Brain microvascular endothelial cell (primary cell): ENCODE measurements at regions not wholly inside any gene's neighbourhood (a gene's known extent, or its start where the extent isn't known, plus 50 kb on each side); places are given as distances from the start of the nearest gene placed in this dataset.
"Not testable (repeated sequence)": the region's sequence is repeated elsewhere in the genome, so short reads cannot be mapped to it uniquely, and the experiment has no call there.

Experiments used
- DNase-seq: peaks from one replicate; pipeline ENCODE4 v3.0.0-alpha.2; 2020
- H3K27ac ChIP-seq: fragments of 250-450 bp; sonication (Bioruptor Pico); 2 replicates; pipeline ENCODE4 v1.5.1; 2020; ENCODE audit warnings: mild to moderate bottlenecking, moderate library complexity
- H3K27me3 ChIP-seq: fragments of 250-450 bp; sonication (Bioruptor Pico); replicated peaks from 2 replicates; pipeline ENCODE4 v1.5.1; 2020; ENCODE audit warnings: mild to moderate bottlenecking
- H3K36me3 ChIP-seq: fragments of 250-450 bp; sonication (Bioruptor Pico); replicated peaks from 2 replicates; pipeline ENCODE4 v1.5.1; 2020; ENCODE audit warnings: mild to moderate bottlenecking
- H3K4me3 ChIP-seq: 2 replicates; pipeline ENCODE4 v1.5.1; 2011; ENCODE audit warnings: low read depth, mild to moderate bottlenecking, control low read depth, low read length, moderate library complexity
- CTCF ChIP-seq: IDR thresholded peaks from 2 replicates; pipeline ENCODE4 v1.5.1; 2011; ENCODE audit warnings: low read depth, mild to moderate bottlenecking, moderate library complexity, low read length, control low read depth, inconsistent platforms; ENCODE audit errors: missing control alignments
- in situ Hi-C: cut with HindIII; loops from 2 replicates; pipeline ENCODE4 v1.10.0; 2017; ENCODE audit warnings: low sequenced_read_pairs, low pct_ligation_motif_present

DNA sequence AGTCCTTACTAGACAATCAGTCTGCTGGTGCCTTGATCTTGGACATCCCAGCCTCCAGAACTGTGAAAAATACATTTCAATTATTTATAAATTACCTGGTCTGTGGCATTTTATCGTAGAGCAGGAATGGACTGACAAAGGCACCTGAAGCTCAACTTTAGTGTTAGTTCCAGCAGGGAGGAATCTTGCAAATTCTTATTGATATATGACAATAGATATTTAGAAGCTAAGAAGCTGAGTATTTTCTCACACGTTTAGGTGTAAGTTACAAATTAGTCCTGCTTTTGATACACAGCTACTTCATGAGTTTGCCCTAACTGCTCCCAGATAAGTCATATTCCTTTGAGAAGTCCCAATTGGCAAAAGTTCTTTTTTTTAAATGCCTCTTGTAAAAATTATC, 138.0 kb upstream of the ZNF217 start:
- DNase-seq: no peak
- no peaks in the 10 kb centered on the region for H3K36me3 ChIP-seq
- no peak for TF ChIP-seq CTCF
- in situ Hi-C loops: no loop called here
- H3K27me3 ChIP-seq: no peaks in the 10 kb centered on the region
- no peak overlapping the region for H3K4me3 ChIP-seq
- no peak overlapping the region for H3K27ac ChIP-seq

DNA sequence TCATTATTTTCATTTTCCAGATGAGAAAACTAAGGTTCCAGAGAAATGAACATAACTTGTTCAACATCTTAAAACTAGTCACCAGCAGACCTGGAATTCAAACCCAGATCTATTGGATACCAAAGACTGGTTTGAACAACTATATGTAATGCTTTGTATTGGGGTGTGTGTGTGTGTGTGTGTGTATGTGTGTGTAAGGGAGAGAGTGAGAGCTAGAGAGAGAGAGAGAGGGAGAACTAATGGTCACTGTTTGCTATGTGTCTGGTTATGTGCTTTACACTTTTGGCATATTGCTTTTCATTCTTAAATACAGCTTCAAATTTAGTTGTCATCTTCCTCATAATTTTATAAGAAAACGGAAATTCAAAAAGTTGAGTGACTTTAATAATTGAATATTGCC, 134.7 kb upstream of the ZNF217 start:
- H3K36me3 ChIP-seq: no peaks in the 10 kb centered on the region
- H3K27ac ChIP-seq: no peak overlapping the region
- H3K4me3 ChIP-seq: no peak overlapping the region
- DNase-seq: no peak
- in situ Hi-C loops: no loop called here
- no peaks in the 10 kb centered on the region for H3K27me3 ChIP-seq
- TF ChIP-seq CTCF: no peak

- in situ Hi-C loops, H3K27me3 ChIP-seq, H3K4me3 ChIP-seq, H3K36me3 ChIP-seq, DNase-seq, H3K27ac ChIP-seq: not testable (repeated sequence)
Observed at GRCh38 chr20:53727239-53727638, 133.6 kb upstream of the ZNF217 start.

DNA sequence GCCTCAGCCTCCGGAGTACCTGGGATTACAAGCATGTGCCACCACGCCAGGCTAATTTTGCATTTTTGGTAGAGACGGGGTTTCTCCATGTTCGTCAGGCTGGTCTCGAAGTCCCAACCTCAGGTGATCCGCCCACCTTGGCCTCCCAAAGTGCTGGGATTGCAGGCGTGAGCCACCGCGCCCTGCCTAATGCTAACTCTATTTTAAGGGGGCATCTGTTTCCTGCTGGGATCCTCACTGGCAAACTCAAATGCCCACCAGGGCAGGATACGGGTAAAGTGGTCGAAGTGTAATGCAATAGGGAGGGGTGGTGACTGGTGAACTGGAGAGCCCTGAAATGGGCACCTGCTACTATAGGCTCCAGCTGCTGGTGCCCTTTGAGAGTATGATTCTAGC, 131.9 kb upstream of the ZNF217 start:
- H3K27me3 ChIP-seq: no peaks in the 10 kb centered on the region
- H3K4me3 ChIP-seq: no peak overlapping the region
- in situ Hi-C loops: no loop called here
- H3K36me3 ChIP-seq: no peaks in the 10 kb centered on the region
- no peak for TF ChIP-seq CTCF
- no peak overlapping the region for H3K27ac ChIP-seq
- no peak for DNase-seq

DNA sequence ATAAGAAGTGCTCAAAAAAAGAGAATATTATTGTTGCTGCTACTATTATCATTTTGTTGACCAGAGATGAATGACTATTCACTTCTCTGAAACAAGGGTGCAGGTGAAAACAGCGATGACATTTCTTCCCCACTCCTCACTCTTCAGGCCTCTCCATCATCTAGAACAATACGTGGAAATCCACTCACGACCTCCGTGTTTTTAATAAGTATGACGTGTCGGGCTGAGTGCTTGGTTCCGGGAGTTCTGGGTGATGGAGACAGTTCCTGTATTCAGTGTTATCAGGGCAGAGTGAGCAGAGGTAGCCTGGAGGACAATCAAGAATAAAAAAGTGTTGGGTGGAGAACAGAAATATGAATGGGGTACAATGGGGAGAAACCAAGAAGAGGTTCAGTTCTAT, 130.0 kb upstream of the ZNF217 start:
- no peak for DNase-seq
- Histone ChIP-seq H3K27ac (no peak overlapping the region), H3K27me3 (no peaks in the 10 kb centered on the region), H3K36me3 (no peaks in the 10 kb centered on the region), H3K4me3 (no peak overlapping the region)
- in situ Hi-C loops: no loop called here
- TF ChIP-seq CTCF: no peak

DNA sequence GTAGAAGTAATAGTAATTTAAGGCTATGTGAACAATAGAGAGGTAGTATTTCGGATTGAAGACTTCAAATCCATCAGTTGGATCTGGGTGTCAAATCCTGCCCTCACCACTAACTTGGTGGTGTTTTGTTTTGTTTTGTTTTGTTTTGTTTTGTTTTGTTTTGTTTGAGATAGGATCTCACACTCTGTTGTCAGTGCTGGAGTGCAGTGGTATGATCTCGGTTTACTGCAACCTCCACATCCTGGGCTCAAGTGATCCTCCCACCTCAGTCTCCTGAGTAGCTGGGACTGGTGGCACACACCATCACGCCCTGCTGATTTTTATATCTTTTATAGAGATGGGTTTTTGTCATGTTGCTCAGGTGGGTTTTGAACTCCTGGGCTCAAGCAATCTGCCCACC, 129.4 kb upstream of the ZNF217 start:
- in situ Hi-C loops: no loop called here
- no peak for TF ChIP-seq CTCF

More for the DNA sequence above, 129.4 kb upstream of the ZNF217 start:
- no peak overlapping the region for H3K4me3 ChIP-seq
- no peaks in the 10 kb centered on the region for H3K36me3 ChIP-seq
- H3K27ac ChIP-seq: no peak overlapping the region
- no peak for DNase-seq
- H3K27me3 ChIP-seq: no peaks in the 10 kb centered on the region
